ENCODE measurements at regions not wholly inside any gene's neighbourhood (a gene's known extent, or its start where the extent isn't known, plus 50 kb on each side); places are given as distances from the start of the nearest gene placed in this dataset.
"Not testable (repeated sequence)": the region's sequence is repeated elsewhere in the genome, so short reads cannot be mapped to it uniquely, and the experiment has no call there.

GRCh38 chr20:6341491-6341890, 218.7 kb upstream of the FERMT1 start:
- no peak for TF ChIP-seq CTCF (IDR thresholded peaks at IDR 0.05; ENCODE audit: low read depth, low read length)
- H3K4me3 ChIP-seq (ENCODE audit: low read depth, low read length) = no peak overlapping the region

- TF ChIP-seq CTCF (IDR thresholded peaks at IDR 0.05; ENCODE audit: low read depth, low read length) = no peak
- H3K4me3 ChIP-seq (ENCODE audit: low read depth, low read length) = no peak overlapping the region
Observed at GRCh38 chr20:6339176-6339575, 216.3 kb upstream of the FERMT1 start.

GRCh38 chr20:6333110-6333509, 210.3 kb upstream of the FERMT1 start:
- no peak for TF ChIP-seq CTCF (IDR thresholded peaks at IDR 0.05; ENCODE audit: low read depth, low read length)
- H3K4me3 ChIP-seq (ENCODE audit: low read depth, low read length) = no peak overlapping the region

GRCh38 chr20:6321235-6321634, 198.4 kb upstream of the FERMT1 start:
- H3K4me3 ChIP-seq (ENCODE audit: low read depth, low read length) = not testable (repeated sequence)

- TF ChIP-seq CTCF (IDR thresholded peaks at IDR 0.05; ENCODE audit: low read depth, low read length) = no peak
- no peak overlapping the region for H3K4me3 ChIP-seq (ENCODE audit: low read depth, low read length)
Observed at GRCh38 chr20:6311841-6312655, 189.2 kb upstream of the FERMT1 start.

GRCh38 chr20:6311097-6311496, 188.3 kb upstream of the FERMT1 start:
- H3K4me3 ChIP-seq (ENCODE audit: low read depth, low read length) = no peak overlapping the region
- no peak for TF ChIP-seq CTCF (IDR thresholded peaks at IDR 0.05; ENCODE audit: low read depth, low read length)

- H3K4me3 ChIP-seq (ENCODE audit: low read depth, low read length) = no peak overlapping the region
- TF ChIP-seq CTCF (IDR thresholded peaks at IDR 0.05; ENCODE audit: low read depth, low read length) = no peak
Observed at GRCh38 chr20:6305536-6305935, 182.7 kb upstream of the FERMT1 start.

- TF ChIP-seq CTCF (IDR thresholded peaks at IDR 0.05; ENCODE audit: low read depth, low read length) = no peak
- no peak overlapping the region for H3K4me3 ChIP-seq (ENCODE audit: low read depth, low read length)
Observed at GRCh38 chr20:6302041-6302440, 179.2 kb upstream of the FERMT1 start.

Measured in WI38 (cell line).